Globus pallidus (tissue), 1 donor: ENCODE measurements at regions not wholly inside any gene's neighbourhood (a gene's known extent, or its start where the extent isn't known, plus 50 kb on each side); places are given as distances from the start of the nearest gene placed in this dataset.

Source experiments
- DNase-seq: peaks from one replicate; pipeline ENCODE4 v3.0.0-alpha.2; 2015; ENCODE audit warnings: low spot score

- DNase-seq = no peak
Observed at GRCh38 chr13:64917566-64917965, 2312.6 kb downstream of the PCDH9 start.

- DNase-seq = no peak
Observed at GRCh38 chr13:64912141-64912540, 2318.0 kb downstream of the PCDH9 start.

GRCh38 chr13:64910096-64910495 is 2320.0 kb downstream of the PCDH9 start:
- DNase-seq = no peak

GRCh38 chr13:64909184-64909583 is 2321.0 kb downstream of the PCDH9 start:
- DNase-seq = no peak

- no peak for DNase-seq
Observed at GRCh38 chr13:64900039-64900438, 2330.1 kb downstream of the PCDH9 start.

GRCh38 chr13:64884976-64885375 is 2345.2 kb downstream of the PCDH9 start:
- no peak for DNase-seq

- no peak for DNase-seq
Observed at GRCh38 chr13:64877176-64877575, 2353.0 kb downstream of the PCDH9 start.

- no peak for DNase-seq
Observed at GRCh38 chr13:64871742-64872141, 2358.4 kb downstream of the PCDH9 start.

GRCh38 chr13:64869539-64869938 is 2360.6 kb downstream of the PCDH9 start:
- DNase-seq = no peak

GRCh38 chr13:64867856-64868255 is 2362.3 kb downstream of the PCDH9 start:
- DNase-seq = no peak

GRCh38 chr13:64866331-64866730 is 2363.8 kb downstream of the PCDH9 start:
- no peak for DNase-seq

- DNase-seq = no peak
Observed at GRCh38 chr13:64855506-64855905, 2374.6 kb downstream of the PCDH9 start.

- DNase-seq = no peak
Observed at GRCh38 chr13:64850017-64850416, 2380.1 kb downstream of the PCDH9 start.

GRCh38 chr13:64849196-64849595 is 2380.9 kb downstream of the PCDH9 start:
- DNase-seq = no peak

- no peak for DNase-seq
Observed at GRCh38 chr13:64847767-64848166, 2382.4 kb downstream of the PCDH9 start.

GRCh38 chr13:64845110-64845509 is 2385.0 kb downstream of the PCDH9 start:
- no peak for DNase-seq

GRCh38 chr13:64819081-64819480 is 2411.1 kb downstream of the PCDH9 start:
- no peak for DNase-seq

GRCh38 chr13:64817691-64818090 is 2412.4 kb downstream of the PCDH9 start:
- DNase-seq = no peak

- DNase-seq = no peak
Observed at GRCh38 chr13:64810750-64811149, 2419.4 kb downstream of the PCDH9 start.

GRCh38 chr13:64808704-64809103 is 2421.4 kb downstream of the PCDH9 start:
- DNase-seq = no peak

- no peak for DNase-seq
Observed at GRCh38 chr13:64801768-64802167, 2428.4 kb downstream of the PCDH9 start.

GRCh38 chr13:64798422-64798821 is 2431.7 kb downstream of the PCDH9 start:
- DNase-seq = no peak

GRCh38 chr13:64793592-64793991 is 2436.5 kb downstream of the PCDH9 start:
- DNase-seq = no peak

- DNase-seq = no peak
Observed at GRCh38 chr13:64793131-64793530, 2437.0 kb downstream of the PCDH9 start.

- DNase-seq = no peak
Observed at GRCh38 chr13:64791373-64791772, 2438.8 kb downstream of the PCDH9 start.
